T-helper 1 cell (primary cell): ENCODE measurements at regions not wholly inside any gene's neighbourhood (a gene's known extent, or its start where the extent isn't known, plus 50 kb on each side); places are given as distances from the start of the nearest gene placed in this dataset.
"Not testable (repeated sequence)": the region's sequence is repeated elsewhere in the genome, so short reads cannot be mapped to it uniquely, and the experiment has no call there.

Experiments
- DNase-seq, 5 donors: peaks; one replicate each; pipeline ENCODE4 v3.0.0-alpha.2; 2012 to 2020

- no peak for DNase-seq
Measured at GRCh38 chr11:92546603-92547002, 322.0 kb downstream of the FAT3 start.

- DNase-seq = no peak
Measured at GRCh38 chr11:92550411-92550810, 325.8 kb downstream of the FAT3 start.

- DNase-seq = no peak
Measured at GRCh38 chr11:92550871-92551270, 326.3 kb downstream of the FAT3 start.

- no peak for DNase-seq
Measured at GRCh38 chr11:92552942-92553341, 328.3 kb downstream of the FAT3 start.

- no peak for DNase-seq
Measured at GRCh38 chr11:92554688-92555087, 330.1 kb downstream of the FAT3 start.

GRCh38 chr11:92556431-92556830 lies 331.8 kb downstream of the FAT3 start:
- no peak for DNase-seq

- no peak for DNase-seq
Measured at GRCh38 chr11:92557879-92558278, 333.3 kb downstream of the FAT3 start.

GRCh38 chr11:92558323-92558722 lies 333.7 kb downstream of the FAT3 start:
- DNase-seq = no peak

GRCh38 chr11:92569726-92570125 lies 345.1 kb downstream of the FAT3 start:
- no peak for DNase-seq

- no peak for DNase-seq
Measured at GRCh38 chr11:92572559-92572958, 347.9 kb downstream of the FAT3 start.

GRCh38 chr11:92576315-92576714 lies 351.7 kb downstream of the FAT3 start:
- no peak for DNase-seq

GRCh38 chr11:92580908-92581307 lies 356.3 kb downstream of the FAT3 start:
- no peak for DNase-seq

GRCh38 chr11:92588393-92588792 lies 363.8 kb downstream of the FAT3 start:
- no peak for DNase-seq

- DNase-seq = no peak
Measured at GRCh38 chr11:92589512-92589911, 364.9 kb downstream of the FAT3 start.

GRCh38 chr11:92591521-92591920 lies 366.9 kb downstream of the FAT3 start:
- no peak for DNase-seq

GRCh38 chr11:92594251-92594650 lies 369.6 kb downstream of the FAT3 start:
- DNase-seq = no peak

GRCh38 chr11:92595052-92595451 lies 370.4 kb downstream of the FAT3 start:
- DNase-seq = no peak

- no peak for DNase-seq
Measured at GRCh38 chr11:92596596-92597317, 372.1 kb downstream of the FAT3 start.

GRCh38 chr11:92601048-92601447 lies 368.4 kb upstream of the MTNR1B start:
- DNase-seq = no peak

- DNase-seq = no peak
Measured at GRCh38 chr11:92605667-92606066, 363.8 kb upstream of the MTNR1B start.

GRCh38 chr11:92607969-92608722 lies 361.3 kb upstream of the MTNR1B start:
- DNase-seq = no peak

- DNase-seq = no peak
Measured at GRCh38 chr11:92611157-92611556, 358.3 kb upstream of the MTNR1B start.

- DNase-seq = not testable (repeated sequence)
Measured at GRCh38 chr11:92618020-92618419, 351.4 kb upstream of the MTNR1B start.

- no peak for DNase-seq
Measured at GRCh38 chr11:92623055-92623454, 346.4 kb upstream of the MTNR1B start.
